ENCODE measurements at regions not wholly inside any gene's neighbourhood (a gene's known extent, or its start where the extent isn't known, plus 50 kb on each side); places are given as distances from the start of the nearest gene placed in this dataset.

DNA sequence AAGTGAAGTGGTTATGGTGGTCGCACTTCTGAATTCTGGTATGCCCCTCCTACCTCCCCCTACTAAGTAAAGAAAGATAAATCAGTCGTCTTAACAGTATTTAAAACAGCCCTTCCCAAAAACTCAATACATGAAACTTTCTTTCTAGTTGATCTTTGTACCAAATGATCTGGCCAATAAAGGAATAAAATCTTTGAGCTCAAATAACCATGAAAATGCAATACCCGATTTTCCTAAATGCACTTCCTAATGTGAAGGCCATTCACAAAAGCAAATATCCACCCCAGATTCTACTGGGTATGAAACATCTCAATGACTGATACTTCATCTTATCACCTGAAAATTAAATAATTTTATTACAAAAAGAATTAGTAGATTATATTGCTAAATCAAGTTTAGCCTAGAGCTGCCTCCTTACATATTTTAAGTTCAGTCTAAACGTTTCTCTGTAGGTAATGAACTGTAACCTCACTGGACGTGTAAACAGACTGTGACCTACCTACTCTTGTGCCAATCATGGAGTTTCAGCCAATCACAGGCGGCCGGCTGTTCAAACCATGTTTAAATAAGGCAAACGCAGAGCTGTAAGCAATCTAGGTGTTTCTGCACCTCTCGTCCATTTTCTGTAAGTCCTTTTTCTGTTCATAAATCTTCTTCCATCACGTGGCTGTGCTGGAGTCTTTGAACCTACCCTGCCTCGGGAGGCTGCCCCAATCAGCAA, 146.9 kb upstream of the AKR1E2 start:
- TF ChIP-seq, protein P1, sequence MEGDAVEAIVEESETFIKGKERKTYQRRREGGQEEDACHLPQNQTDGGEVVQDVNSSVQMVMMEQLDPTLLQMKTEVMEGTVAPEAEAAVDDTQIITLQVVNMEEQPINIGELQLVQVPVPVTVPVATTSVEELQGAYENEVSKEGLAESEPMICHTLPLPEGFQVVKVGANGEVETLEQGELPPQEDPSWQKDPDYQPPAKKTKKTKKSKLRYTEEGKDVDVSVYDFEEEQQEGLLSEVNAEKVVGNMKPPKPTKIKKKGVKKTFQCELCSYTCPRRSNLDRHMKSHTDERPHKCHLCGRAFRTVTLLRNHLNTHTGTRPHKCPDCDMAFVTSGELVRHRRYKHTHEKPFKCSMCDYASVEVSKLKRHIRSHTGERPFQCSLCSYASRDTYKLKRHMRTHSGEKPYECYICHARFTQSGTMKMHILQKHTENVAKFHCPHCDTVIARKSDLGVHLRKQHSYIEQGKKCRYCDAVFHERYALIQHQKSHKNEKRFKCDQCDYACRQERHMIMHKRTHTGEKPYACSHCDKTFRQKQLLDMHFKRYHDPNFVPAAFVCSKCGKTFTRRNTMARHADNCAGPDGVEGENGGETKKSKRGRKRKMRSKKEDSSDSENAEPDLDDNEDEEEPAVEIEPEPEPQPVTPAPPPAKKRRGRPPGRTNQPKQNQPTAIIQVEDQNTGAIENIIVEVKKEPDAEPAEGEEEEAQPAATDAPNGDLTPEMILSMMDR (IDR thresholded peaks at IDR 0.05): no peak
- TF ChIP-seq POLR2A (IDR thresholded peaks at IDR 0.05): no peak
- TF ChIP-seq POLR2AphosphoS5 (IDR thresholded peaks at IDR 0.05): no peak

Data from sigmoid colon (tissue), 4 donors.